ENCODE measurements at regions not wholly inside any gene's neighbourhood (a gene's known extent, or its start where the extent isn't known, plus 50 kb on each side); places are given as distances from the start of the nearest gene placed in this dataset.
"Not testable (repeated sequence)": the region's sequence is repeated elsewhere in the genome, so short reads cannot be mapped to it uniquely, and the experiment has no call there.

- in situ Hi-C loops (cut with MboI; ENCODE audit: low pct_unique_long_range_greater_than_20kb, low sequenced_read_pairs): no loop called here
Measured at GRCh38 chrX:129013574-129013973, 509.7 kb downstream of the SMARCA1 start.

GRCh38 chrX:129007631-129008030 is 515.7 kb downstream of the SMARCA1 start:
- in situ Hi-C loops (cut with MboI; ENCODE audit: low pct_unique_long_range_greater_than_20kb, low sequenced_read_pairs): no loop called here
- DNase-seq: no peak

More at GRCh38 chrX:129013574-129013973, 509.7 kb downstream of the SMARCA1 start:
- no peak for DNase-seq

- DNase-seq: no peak
- in situ Hi-C loops (cut with MboI; ENCODE audit: low pct_unique_long_range_greater_than_20kb, low sequenced_read_pairs): no loop called here
Measured at GRCh38 chrX:129006491-129006890, 516.8 kb downstream of the SMARCA1 start.

DNA sequence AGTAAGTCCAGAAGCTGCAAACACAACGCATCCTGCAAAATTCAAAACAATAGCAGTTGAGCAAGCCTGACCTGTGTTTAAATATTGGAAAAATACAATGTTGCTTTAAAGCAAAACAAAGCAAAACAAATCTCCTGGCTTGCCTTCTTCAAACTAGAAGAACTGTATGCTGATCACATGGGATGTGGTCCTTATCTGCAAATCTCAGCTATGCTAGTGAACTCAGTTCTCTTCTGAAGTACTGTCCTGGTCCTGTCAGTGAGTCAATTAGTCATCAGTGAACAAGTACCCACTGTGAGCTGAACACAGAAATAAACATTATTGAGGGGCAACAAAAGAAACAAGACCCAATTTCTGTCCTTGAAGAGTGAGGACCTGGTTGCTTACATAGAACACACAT is 522.5 kb downstream of the SMARCA1 start:
- in situ Hi-C loops (cut with MboI; ENCODE audit: low pct_unique_long_range_greater_than_20kb, low sequenced_read_pairs): no loop called here
- no peak for DNase-seq

DNA sequence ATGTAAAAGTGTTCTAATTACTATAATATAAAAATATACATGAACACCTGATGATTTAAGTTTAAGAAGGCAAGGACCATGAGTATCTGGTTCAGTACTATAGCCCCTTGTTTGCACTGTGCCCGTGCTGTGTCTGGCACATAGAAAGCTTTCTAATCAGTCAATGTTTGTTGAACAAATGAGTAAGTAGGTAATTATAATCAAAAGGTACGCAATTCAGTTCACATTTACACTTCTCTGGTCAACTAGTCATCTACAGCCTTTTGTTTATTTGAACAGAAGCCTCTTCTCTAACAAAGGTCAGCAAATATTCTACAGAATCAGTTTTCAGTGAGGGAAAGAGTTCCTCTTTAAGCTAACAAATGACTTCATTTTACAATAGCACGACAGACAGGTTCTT is 523.3 kb downstream of the SMARCA1 start:
- DNase-seq: no peak
- in situ Hi-C loops (cut with MboI; ENCODE audit: low pct_unique_long_range_greater_than_20kb, low sequenced_read_pairs): no loop called here

DNA sequence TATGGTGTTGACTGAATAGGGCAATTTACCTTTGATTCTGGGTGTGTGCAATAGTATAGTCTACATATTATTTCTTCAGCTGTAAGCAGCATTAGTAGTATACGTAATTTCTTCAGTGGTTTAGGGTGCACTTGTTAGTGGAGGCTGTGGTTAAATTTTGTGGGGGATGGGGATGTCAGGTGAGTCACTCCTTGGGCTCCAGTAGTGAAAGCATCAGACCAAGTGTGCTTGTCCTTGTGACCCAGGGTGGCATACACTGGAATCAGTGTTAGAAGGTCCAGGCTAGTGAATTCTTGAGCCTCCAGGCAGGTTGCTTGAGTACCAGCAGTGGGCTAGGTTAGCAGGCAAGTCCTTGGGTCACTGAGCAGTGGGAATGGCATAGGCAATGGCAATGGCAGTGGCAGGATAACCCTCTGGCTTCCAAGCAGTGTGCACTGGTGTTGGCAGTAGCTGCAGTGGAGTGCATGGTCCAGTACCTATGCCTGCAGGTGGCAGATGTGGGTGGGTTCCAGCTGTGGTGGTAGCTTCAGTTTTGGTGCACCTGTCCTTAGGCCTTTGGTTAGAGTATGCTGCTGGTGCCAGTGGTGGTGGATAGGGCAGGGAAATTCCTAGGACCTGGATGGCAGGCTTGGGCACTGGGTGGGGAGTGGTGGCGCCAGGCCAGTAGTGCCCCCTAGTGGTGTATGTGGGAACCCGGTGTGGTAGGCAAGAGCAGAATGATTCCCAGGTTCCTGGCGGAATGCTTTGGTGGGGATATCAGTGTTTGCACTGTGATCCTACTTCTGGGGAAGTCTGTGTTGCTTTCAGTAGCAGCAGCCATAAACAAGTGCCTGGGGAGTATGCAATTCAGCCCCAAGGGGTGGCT is 531.0 kb downstream of the SMARCA1 start:
- in situ Hi-C loops (cut with MboI; ENCODE audit: low pct_unique_long_range_greater_than_20kb, low sequenced_read_pairs): no loop called here
- no peak for DNase-seq

GRCh38 chrX:128975745-128976144 is 547.5 kb downstream of the SMARCA1 start:
- peak; percentile 50 for DNase-seq

DNA sequence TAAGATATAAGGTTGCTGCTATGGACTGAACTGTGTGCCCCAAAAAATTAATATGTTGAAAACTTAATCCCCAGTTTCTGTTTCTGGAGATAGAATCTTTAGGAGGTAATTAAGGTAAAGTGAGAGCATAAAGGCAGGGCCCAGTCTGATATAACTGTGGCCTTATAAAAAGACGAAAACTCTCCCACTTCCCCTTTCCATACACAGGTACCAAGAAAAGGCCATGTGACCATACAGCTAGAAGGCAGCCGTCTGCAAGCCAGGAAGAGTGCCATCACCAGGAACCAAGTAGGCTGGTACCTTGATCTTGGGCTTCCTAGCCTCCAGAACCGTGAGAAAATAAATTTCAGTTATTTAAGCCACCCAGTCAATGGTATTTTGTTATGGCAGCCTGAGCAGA is 550.3 kb downstream of the SMARCA1 start:
- in situ Hi-C loops (cut with MboI; ENCODE audit: low pct_unique_long_range_greater_than_20kb, low sequenced_read_pairs): no loop called here
- peak; percentile 3 for DNase-seq

More at GRCh38 chrX:128975745-128976144, 547.5 kb downstream of the SMARCA1 start:
- in situ Hi-C loops (cut with MboI; ENCODE audit: low pct_unique_long_range_greater_than_20kb, low sequenced_read_pairs): no loop called here

- in situ Hi-C loops (cut with MboI; ENCODE audit: low pct_unique_long_range_greater_than_20kb, low sequenced_read_pairs): no loop called here
- no peak for DNase-seq
Measured at GRCh38 chrX:128961290-128961689, 562.0 kb downstream of the SMARCA1 start.

- DNase-seq; in situ Hi-C loops (cut with MboI; ENCODE audit: low pct_unique_long_range_greater_than_20kb, low sequenced_read_pairs): not testable (repeated sequence)
Measured at GRCh38 chrX:128954697-128955096, 568.6 kb downstream of the SMARCA1 start.

DNA sequence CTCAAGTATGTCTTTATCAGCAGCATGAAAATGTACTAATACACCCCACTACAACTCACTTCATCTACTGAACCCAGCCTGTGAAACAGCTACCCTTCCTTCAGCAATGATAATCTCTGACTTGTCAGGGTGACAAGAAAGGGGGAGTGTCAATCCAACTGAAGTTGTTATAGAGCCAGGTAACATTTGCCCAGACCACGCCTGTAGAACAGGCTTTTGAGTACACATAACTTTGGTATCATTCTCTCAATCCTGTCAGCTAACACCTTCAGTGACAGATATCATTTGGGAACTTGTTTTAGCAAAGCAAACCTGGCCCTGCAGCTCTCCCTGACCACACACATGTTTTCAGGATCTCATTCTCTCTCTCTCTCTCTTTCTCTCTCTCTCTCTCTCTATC is 592.2 kb downstream of the SMARCA1 start:
- no peak for DNase-seq
- in situ Hi-C loops (cut with MboI; ENCODE audit: low pct_unique_long_range_greater_than_20kb, low sequenced_read_pairs): no loop called here

- in situ Hi-C loops (cut with MboI; ENCODE audit: low pct_unique_long_range_greater_than_20kb, low sequenced_read_pairs): no loop called here
- no peak for DNase-seq
Measured at GRCh38 chrX:128929271-128930057, 593.8 kb downstream of the SMARCA1 start.

GRCh38 chrX:128928636-128929035 is 594.7 kb downstream of the SMARCA1 start:
- DNase-seq: no peak
- in situ Hi-C loops (cut with MboI; ENCODE audit: low pct_unique_long_range_greater_than_20kb, low sequenced_read_pairs): no loop called here

DNA sequence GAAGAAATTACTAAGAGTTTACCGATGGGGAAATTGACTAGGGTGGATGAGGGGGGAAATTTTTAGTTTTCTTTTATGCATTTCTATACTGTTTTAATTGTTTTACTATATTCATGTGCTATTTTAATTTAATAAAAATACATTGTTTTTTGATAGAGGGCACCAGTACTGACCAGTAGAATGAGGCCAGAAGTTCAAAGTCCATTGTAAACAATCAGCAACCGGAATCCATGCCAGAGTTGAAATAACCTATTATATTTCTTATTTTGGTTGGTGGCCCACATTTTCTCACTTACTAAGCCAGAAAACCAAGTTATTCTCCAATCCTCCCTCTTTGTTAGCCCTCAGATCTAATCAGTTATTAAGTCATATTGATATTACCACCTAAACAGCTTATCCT is 595.9 kb downstream of the SMARCA1 start:
- no peak for DNase-seq
- in situ Hi-C loops (cut with MboI; ENCODE audit: low pct_unique_long_range_greater_than_20kb, low sequenced_read_pairs): no loop called here

DNA sequence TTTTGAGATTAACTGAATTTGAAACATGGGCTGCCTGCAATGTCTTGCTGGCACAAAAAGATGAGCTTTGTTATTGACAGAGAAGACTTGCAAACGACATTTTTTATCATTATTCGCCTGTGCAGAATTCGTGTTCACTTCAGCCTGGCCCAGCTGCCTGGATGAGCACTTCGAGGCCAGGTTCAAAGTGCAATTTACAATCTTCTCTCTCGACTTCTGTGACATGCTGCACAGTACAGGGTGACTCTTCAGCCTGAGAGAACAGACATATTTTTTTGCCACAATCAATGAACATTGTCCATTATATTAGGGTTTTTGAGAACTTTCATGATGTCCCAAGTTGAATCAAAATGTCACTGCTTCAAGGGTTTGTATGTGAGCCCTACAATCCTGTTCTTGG is 616.5 kb downstream of the SMARCA1 start:
- no peak for DNase-seq
- in situ Hi-C loops (cut with MboI; ENCODE audit: low pct_unique_long_range_greater_than_20kb, low sequenced_read_pairs): no loop called here

DNA sequence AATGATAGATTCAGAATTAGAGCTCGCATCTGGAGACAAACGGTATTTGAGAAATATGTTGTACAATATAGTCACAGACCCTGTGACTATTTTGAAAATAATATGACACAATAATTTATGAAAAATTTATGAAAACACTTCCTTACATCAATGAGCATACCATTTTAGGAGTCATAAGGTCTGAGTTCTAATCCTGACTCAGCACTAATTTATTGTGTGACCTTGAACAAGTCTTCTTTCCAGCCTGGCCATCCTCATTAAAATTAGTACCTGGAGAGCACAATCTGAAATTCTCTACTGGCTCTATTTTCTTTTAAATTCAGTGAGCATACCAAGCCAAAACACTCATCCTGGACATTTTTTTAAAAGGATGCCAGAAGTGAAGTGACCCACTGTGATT is 622.3 kb downstream of the SMARCA1 start:
- in situ Hi-C loops (cut with MboI; ENCODE audit: low pct_unique_long_range_greater_than_20kb, low sequenced_read_pairs): no loop called here
- no peak for DNase-seq

DNA sequence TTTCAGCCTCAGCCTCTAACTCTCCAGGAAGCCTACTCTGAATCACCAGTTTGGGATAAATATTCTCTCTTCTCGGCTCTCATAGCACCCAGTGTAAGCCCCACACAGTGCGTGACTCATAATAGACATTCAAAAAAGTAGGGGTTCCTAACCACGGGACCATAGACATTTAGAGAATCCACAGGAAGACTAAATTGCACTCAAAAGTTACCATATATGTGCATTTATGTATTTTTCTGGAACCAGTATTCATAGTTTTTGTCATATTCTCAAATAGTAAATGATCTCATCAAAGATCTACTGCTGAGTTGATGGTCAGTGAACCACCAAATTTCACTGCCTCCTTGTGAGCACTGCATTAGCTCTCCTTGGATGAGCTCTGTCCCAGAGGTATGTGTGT is 625.7 kb downstream of the SMARCA1 start:
- DNase-seq: no peak
- in situ Hi-C loops (cut with MboI; ENCODE audit: low pct_unique_long_range_greater_than_20kb, low sequenced_read_pairs): no loop called here

DNA sequence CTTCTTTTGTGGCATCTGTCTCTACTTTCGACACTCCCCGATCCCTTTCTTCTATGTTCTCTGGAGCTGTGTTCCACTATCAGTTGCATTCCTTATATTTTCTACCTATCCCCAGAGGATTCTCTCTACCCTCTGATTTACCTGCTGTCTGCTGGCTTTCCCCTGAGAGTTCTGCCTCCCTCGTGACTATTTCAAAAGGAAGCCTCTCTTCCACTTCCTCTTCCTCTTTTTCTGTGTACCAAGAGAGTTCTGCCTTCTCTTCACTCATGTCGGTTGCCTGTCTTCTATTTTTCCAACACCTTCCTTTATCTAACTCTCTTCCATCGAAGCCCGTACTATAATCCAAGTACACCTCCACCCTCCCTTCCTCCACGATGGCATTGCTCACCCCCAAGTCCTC is 631.7 kb downstream of the SMARCA1 start:
- DNase-seq: peak; percentile 24
- in situ Hi-C loops (cut with MboI; ENCODE audit: low pct_unique_long_range_greater_than_20kb, low sequenced_read_pairs): no loop called here

GRCh38 chrX:128884430-128884829 is 638.9 kb downstream of the SMARCA1 start:
- in situ Hi-C loops (cut with MboI; ENCODE audit: low pct_unique_long_range_greater_than_20kb, low sequenced_read_pairs): no loop called here
- no peak for DNase-seq

- DNase-seq: no peak
- in situ Hi-C loops (cut with MboI; ENCODE audit: low pct_unique_long_range_greater_than_20kb, low sequenced_read_pairs): no loop called here
Measured at GRCh38 chrX:128883650-128884049, 639.6 kb downstream of the SMARCA1 start.
